Stomach smooth muscle (tissue), 2 donors: ENCODE measurements at regions not wholly inside any gene's neighbourhood (a gene's known extent, or its start where the extent isn't known, plus 50 kb on each side); places are given as distances from the start of the nearest gene placed in this dataset.
"Not testable (repeated sequence)": the region's sequence is repeated elsewhere in the genome, so short reads cannot be mapped to it uniquely, and the experiment has no call there.

ENCODE experiments used
- H3K27ac ChIP-seq: one replicate; pipeline ENCODE4 v1.7.0; 2013; ENCODE audit warnings: mild to moderate bottlenecking, low read length, inconsistent platforms
- H3K27me3 ChIP-seq, 2 donors: one replicate each; pipeline ENCODE4 v1.7.0; 2013; ENCODE audit warnings: low read length in 2 of 2; ENCODE audit not compliant: insufficient read depth in 2 of 2, control insufficient read depth in 1 of 2
- H3K36me3 ChIP-seq, 2 donors: one replicate each; pipeline ENCODE4 v1.7.0; 2013; ENCODE audit warnings: low read length in 2 of 2; ENCODE audit not compliant: control insufficient read depth in 2 of 2, insufficient read depth in 2 of 2
- H3K4me1 ChIP-seq: one replicate; pipeline ENCODE4 v1.7.0; 2013; ENCODE audit warnings: low read length; ENCODE audit not compliant: control insufficient read depth, insufficient read depth
- H3K4me3 ChIP-seq, 2 donors: one replicate each; pipeline ENCODE4 v1.7.0; 2013; ENCODE audit warnings: low read length in 2 of 2
- H3K9ac ChIP-seq, 2 donors: one replicate each; pipeline ENCODE4 v1.7.0; 2013; ENCODE audit warnings: low read length in 2 of 2, mild to moderate bottlenecking in 1 of 2
- H3K9me3 ChIP-seq, 2 donors: one replicate each; pipeline ENCODE4 v1.7.0; 2013; ENCODE audit warnings: low read length in 2 of 2; ENCODE audit not compliant: control insufficient read depth in 2 of 2
- donor health status: healthy.
- donor health status: Pancreatic carcinoma.

DNA sequence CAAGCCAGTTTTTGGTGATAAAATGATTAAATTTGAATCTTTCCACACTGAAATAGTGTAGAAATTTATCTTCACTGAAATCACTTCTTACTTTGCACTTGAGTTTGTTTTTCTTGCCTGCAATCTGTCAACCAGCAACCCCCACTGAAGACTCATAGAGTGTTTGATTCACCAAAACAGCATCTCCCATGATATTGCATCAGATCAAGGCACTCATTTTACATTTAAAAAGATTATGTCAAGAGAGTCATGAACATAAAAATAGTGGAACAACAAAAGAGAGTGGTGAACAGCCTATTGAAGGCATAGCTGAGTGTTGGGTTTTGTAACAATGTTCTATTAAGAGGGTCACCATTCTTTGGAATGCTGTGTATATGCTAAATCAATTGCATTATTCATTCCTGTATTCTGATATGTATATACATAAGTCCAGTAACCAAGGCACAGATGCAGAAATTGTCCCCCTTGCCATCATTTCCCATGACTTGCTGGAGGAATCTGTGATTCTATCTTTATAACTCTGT lies 1934.9 kb downstream of the ARAP2 start:
- Histone ChIP-seq H3K27ac (no peak overlapping the region), H3K4me1 (no peaks in the 10 kb centered on the region), H3K4me3 (no peak overlapping the region), H3K36me3 (no peaks in the 10 kb centered on the region), H3K9ac (no peak overlapping the region), H3K9me3 (no peaks in the 10 kb centered on the region), H3K27me3 (no peaks in the 10 kb centered on the region)

DNA sequence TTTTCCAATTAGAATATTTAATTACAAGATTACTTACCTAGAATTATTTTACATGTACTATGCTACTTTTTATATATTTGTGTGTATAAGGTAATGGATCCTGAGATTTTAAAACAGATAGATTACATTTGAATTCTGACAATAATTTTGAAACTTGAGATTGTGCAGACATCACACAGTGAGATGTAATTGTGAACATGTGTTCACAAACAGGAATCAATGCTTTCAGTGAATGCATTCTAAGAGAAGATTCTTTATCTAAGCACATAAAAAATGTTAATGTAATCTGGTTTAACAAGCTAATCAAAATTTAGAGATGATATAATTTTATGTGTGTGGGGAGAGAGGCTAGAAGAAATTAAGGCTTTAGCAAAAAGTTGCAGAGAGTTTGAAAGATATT lies 1925.5 kb downstream of the ARAP2 start:
- no peaks in the 10 kb centered on the region for H3K9me3 ChIP-seq
- no peak overlapping the region for H3K27ac ChIP-seq
- no peaks in the 10 kb centered on the region for H3K27me3 ChIP-seq
- H3K36me3 ChIP-seq = no peaks in the 10 kb centered on the region
- H3K9ac ChIP-seq = no peak overlapping the region
- no peak overlapping the region for H3K4me3 ChIP-seq
- no peaks in the 10 kb centered on the region for H3K4me1 ChIP-seq

DNA sequence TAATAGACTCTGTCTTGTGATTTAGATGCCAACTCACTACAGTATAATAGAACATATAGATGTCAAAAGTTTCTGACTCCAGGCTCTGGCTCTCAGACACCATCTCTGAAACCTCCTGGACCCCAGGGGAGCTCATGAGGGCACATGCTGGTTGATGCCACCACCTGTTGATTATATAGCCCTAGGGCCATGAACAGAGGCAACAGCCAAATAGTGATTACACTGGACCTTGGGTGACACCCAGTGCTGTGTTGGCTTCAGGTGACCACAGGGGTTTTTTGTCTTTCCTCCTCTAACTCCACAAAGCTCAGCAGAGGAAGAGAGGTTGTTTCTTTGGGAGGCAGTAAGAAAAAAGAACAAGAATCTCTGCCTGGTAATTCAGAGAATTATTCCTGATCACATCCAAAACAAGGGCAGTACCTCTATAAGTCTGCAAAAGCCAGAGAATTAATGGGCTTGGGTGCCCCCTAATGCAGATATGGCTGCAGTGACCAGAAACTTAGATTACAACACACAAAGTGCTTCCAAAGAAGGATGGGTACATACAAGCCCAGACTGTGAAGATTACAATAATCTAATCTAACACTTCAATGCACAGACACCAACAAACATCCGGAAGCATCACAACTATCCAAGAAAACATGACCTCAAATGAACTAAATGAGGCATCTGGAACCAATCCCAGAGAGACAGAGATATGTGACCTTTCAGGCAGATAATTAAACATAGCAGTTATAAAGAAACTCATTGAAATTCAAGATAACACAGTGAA lies 1920.6 kb downstream of the ARAP2 start:
- no peak overlapping the region for H3K4me3 ChIP-seq
- H3K9ac ChIP-seq = no peak overlapping the region
- no peaks in the 10 kb centered on the region for H3K9me3 ChIP-seq
- no peaks in the 10 kb centered on the region for H3K36me3 ChIP-seq
- no peaks in the 10 kb centered on the region for H3K27me3 ChIP-seq
- H3K27ac ChIP-seq = no peak overlapping the region
- H3K4me1 ChIP-seq = no peaks in the 10 kb centered on the region

DNA sequence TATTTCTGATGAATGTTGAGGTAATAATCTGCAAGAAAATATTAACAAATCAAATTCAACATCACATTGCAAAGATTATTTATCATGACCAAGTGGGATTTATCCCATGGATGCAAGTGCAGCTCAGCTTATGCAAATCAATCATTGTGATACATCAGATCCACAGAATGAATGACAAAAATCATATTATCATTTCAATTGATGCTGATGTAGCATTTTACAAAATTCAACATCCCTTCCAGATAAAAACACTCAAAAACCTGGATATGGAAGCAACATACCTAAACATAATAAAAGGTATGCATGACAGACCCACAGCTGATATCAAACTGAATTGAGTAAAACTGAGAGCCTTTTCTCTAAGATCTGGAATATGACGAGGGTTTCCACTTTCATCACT lies 1915.4 kb downstream of the ARAP2 start:
- Histone ChIP-seq H3K4me3 (no peak overlapping the region), H3K9me3 (no peaks in the 10 kb centered on the region), H3K9ac (no peak overlapping the region), H3K27ac (no peak overlapping the region), H3K4me1 (no peaks in the 10 kb centered on the region), H3K27me3 (no peaks in the 10 kb centered on the region), H3K36me3 (no peaks in the 10 kb centered on the region)

DNA sequence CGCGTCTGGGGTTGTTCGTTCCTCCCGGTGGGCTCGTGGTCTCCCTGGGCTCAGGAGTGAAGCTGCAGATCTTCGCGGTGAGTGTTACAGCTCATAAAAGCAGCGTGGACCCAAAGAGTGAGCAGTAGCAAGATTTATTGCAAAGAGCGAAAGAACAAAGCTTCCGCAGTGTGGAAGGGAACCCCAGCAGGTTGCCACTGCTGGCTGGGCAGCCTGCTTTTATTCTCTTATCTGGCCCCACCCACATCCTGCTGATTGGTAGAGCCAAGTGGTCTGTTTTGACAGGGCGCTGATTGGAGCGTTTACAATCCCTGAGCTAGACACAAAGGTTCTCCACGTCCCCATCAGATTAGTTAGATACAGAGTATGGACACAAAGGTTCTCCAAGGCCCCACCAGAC lies 1909.2 kb downstream of the ARAP2 start:
- H3K4me3 ChIP-seq, H3K36me3 ChIP-seq, H3K9me3 ChIP-seq, H3K27me3 ChIP-seq, H3K9ac ChIP-seq, H3K4me1 ChIP-seq, H3K27ac ChIP-seq: not testable (repeated sequence)

DNA sequence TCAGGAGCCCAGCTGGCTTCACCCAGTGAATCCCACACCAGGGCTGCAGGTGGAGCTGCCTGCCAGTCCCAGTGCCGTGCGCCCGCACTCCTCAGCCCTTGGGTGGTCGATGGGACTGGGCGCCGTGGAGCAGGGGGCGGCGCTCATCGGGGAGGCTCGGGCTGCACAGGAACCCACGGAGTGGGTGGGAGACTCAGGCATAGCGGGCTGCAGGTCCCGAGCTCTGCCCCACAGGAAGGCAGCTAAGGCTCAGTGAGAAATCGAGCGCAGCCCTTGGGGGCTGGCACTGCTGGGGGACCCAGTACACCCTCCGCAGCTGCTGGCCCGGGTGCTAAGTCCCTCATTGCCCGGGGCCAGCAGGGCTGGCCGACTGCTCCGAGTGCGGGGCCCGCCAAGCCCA lies 1908.8 kb downstream of the ARAP2 start:
- not testable (repeated sequence) for H3K27me3 ChIP-seq, H3K9me3 ChIP-seq, H3K4me3 ChIP-seq, H3K9ac ChIP-seq, H3K27ac ChIP-seq, H3K36me3 ChIP-seq, H3K4me1 ChIP-seq

DNA sequence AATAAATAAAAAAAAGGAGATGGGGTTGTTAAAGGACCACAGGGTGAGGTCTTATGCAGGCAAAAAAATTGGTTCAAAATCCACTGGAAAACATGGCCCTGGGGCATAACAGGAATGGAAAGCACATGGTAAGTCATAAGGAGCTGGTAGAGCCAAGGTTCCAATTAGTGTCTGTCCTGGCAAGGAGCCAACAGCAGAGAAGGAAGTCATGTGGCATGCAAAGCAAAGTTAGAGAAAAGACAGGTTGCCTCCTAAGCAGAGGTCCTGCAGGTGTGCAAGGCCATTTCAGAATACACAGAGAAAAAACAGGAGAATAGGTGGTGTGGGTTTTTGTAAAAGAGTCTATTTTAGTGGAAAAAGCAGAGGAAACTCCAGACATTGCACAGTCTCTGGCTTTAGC lies 1881.7 kb downstream of the ARAP2 start:
- no peak overlapping the region for H3K4me3 ChIP-seq
- no peaks in the 10 kb centered on the region for H3K36me3 ChIP-seq
- no peaks in the 10 kb centered on the region for H3K27me3 ChIP-seq

DNA sequence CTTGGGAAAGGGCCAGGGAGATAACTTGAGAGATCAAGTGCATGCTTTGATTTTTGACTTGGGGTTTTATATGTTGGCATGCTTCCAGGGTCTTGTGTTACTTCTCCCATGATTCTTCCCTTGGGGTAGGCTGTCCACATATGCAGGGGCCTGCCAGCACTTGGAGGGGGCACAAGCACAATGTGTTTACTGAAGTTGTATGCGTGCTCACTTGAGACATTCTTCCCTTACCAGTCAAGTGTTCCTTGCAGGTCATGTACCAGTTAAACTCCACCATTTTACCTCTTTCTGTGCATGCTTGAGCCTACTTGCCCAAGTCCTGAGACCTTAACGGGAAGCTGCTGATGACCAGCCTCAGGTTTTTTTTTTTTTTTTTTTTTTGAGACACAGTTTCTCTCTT lies 1880.5 kb downstream of the ARAP2 start:
- Histone ChIP-seq H3K4me1 (no peaks in the 10 kb centered on the region), H3K9me3 (no peaks in the 10 kb centered on the region), H3K27ac (no peak overlapping the region), H3K9ac (no peak overlapping the region), H3K36me3 (no peaks in the 10 kb centered on the region), H3K27me3 (no peaks in the 10 kb centered on the region), H3K4me3 (no peak overlapping the region)

More for the DNA sequence above, 1881.7 kb downstream of the ARAP2 start:
- H3K9me3 ChIP-seq = no peaks in the 10 kb centered on the region
- no peak overlapping the region for H3K27ac ChIP-seq
- no peak overlapping the region for H3K9ac ChIP-seq
- H3K4me1 ChIP-seq = no peaks in the 10 kb centered on the region

DNA sequence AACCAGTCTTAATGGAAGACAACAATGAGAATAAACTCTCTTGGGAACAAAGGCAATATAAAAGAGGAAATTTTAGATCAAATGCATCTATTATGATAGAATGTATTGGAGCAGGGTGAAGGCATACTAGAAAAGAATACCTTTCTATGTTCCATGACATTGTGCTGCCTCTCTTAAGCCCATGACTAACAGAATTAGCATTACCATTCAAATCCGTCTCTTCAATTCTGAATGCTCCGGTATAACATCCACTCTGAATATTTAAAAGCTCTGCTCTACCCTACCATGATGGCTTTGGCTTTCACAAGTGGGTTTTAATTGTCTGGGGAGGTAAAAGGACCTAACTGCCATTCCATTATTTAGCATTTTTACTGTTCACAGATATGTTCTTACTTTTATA lies 1878.4 kb downstream of the ARAP2 start:
- H3K4me3 ChIP-seq = no peak overlapping the region
- no peaks in the 10 kb centered on the region for H3K27me3 ChIP-seq
- no peaks in the 10 kb centered on the region for H3K9me3 ChIP-seq
- no peak overlapping the region for H3K9ac ChIP-seq
- H3K4me1 ChIP-seq = no peaks in the 10 kb centered on the region
- no peaks in the 10 kb centered on the region for H3K36me3 ChIP-seq
- H3K27ac ChIP-seq = no peak overlapping the region

DNA sequence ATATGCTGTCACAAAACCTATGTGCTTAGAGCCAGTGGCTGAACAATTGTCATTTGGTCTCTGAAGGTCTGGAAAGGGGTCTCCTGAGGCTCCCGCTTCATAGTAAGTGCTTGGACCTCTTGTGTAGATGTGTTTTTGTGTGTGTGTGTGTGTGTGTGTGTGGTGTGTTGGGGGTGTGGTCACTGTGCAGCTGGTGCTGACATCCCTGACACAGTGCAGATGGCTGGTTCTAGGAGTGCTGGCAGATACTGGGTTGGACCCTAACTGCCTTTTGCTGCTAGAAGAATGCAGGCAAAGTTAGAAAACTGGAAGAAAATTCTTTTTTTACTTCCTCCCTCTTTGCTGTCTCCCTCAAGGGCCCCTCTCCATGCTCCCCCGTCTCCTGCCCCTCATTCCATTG lies 1872.6 kb downstream of the ARAP2 start:
- H3K9me3 ChIP-seq = no peaks in the 10 kb centered on the region

DNA sequence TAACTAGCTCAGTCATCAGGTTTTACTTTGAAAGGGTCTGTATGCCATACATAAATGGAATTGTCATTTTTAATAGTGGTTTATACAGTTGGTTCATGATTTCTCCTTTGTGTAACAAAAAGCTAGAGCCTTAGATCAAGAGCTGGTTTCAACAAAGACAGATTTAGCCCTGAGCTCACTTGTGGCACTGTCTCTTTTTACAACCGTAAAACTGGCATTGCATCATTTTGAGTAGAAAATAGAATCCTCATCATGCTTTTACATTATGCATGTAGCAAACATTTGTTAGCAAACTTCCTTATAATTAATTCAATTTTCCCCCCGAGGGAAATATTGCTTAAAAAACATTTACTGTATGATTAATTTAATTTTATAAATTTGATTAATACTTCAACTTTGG lies 1871.5 kb downstream of the ARAP2 start:
- H3K9ac ChIP-seq = no peak overlapping the region
- no peak overlapping the region for H3K27ac ChIP-seq
- no peak overlapping the region for H3K4me3 ChIP-seq
- H3K27me3 ChIP-seq = no peaks in the 10 kb centered on the region
- H3K9me3 ChIP-seq = no peaks in the 10 kb centered on the region
- no peaks in the 10 kb centered on the region for H3K4me1 ChIP-seq
- no peaks in the 10 kb centered on the region for H3K36me3 ChIP-seq

More for the DNA sequence above, 1872.6 kb downstream of the ARAP2 start:
- Histone ChIP-seq H3K36me3 (no peaks in the 10 kb centered on the region), H3K9ac (no peak overlapping the region), H3K27me3 (no peaks in the 10 kb centered on the region), H3K4me1 (no peaks in the 10 kb centered on the region), H3K27ac (no peak overlapping the region), H3K4me3 (no peak overlapping the region)
